Adrenal gland (tissue), 5 donors: ENCODE measurements at regions not wholly inside any gene's neighbourhood (a gene's known extent, or its start where the extent isn't known, plus 50 kb on each side); places are given as distances from the start of the nearest gene placed in this dataset.

Experiments
- POLR2A ChIP-seq, 2 donors: fragments of 450-650 bp; IDR thresholded peaks; one replicate each; pipeline ENCODE4 v1.6.1; 2017; ENCODE audit warnings: antibody characterized with exemption in 2 of 2, mild to moderate bottlenecking in 2 of 2, moderate library complexity in 1 of 2
- TF ChIP-seq, protein P1 (sequence below), 6 experiments: fragments of 450-650 bp in 4 of 6; fragments of 200-600 bp in 2 of 6; sonication (generic) in 1 of 6; IDR thresholded peaks; 1 replicate in 5 of 6; 2 replicates in 1 of 6; pipeline versions ENCODE4 v1.5.1 to v1.8.0; 2016 to 2021; ENCODE audit warnings: antibody characterized with exemption in 6 of 6, mild to moderate bottlenecking in 2 of 6, moderate library complexity in 1 of 6
- donor health status: DM: no; HTN: no; CAD: no.

DNA sequence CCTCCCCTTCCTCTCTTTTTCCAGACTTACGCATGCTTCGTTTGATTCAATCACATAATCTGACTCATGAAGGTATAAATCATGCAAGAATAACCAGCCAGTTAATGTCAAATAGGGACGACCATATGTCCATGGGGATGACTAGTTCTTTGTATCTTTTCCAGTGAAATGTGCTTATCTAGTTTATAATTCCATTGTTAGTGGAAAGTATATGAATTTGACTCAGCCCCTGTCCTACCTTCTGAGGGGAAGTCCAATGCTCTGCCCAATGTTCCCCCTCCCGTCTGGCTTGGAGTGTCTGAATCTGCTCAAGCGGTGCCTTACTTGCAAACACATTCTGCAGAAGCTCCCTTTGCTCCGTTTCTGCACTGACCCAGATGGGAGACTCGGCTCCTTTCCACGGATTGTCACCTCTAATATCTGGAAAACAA, 55.0 kb upstream of the EPHB3 start:
- TF ChIP-seq, protein P1, sequence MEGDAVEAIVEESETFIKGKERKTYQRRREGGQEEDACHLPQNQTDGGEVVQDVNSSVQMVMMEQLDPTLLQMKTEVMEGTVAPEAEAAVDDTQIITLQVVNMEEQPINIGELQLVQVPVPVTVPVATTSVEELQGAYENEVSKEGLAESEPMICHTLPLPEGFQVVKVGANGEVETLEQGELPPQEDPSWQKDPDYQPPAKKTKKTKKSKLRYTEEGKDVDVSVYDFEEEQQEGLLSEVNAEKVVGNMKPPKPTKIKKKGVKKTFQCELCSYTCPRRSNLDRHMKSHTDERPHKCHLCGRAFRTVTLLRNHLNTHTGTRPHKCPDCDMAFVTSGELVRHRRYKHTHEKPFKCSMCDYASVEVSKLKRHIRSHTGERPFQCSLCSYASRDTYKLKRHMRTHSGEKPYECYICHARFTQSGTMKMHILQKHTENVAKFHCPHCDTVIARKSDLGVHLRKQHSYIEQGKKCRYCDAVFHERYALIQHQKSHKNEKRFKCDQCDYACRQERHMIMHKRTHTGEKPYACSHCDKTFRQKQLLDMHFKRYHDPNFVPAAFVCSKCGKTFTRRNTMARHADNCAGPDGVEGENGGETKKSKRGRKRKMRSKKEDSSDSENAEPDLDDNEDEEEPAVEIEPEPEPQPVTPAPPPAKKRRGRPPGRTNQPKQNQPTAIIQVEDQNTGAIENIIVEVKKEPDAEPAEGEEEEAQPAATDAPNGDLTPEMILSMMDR (IDR thresholded peaks at IDR 0.05), result no peak
- TF ChIP-seq POLR2A (IDR thresholded peaks at IDR 0.05), result no peak
